OCI-LY3 (cell line): ENCODE measurements at regions not wholly inside any gene's neighbourhood (a gene's known extent, or its start where the extent isn't known, plus 50 kb on each side); places are given as distances from the start of the nearest gene placed in this dataset.

Source experiments
- EZH2phosphoT487 ChIP-seq: fragments of 200-600 bp; shearing (Covaris generic); IDR thresholded peaks from 2 replicates; pipeline ENCODE4 v1.6.1; 2018; ENCODE audit warnings: antibody characterized with exemption, mixed run types, low read depth
- TF ChIP-seq, protein P1 (sequence below): fragments of 200-600, 300-600 bp; sonication (generic); IDR thresholded peaks from 2 replicates; pipeline ENCODE4 v1.5.1; 2014; ENCODE audit warnings: antibody characterized with exemption, low read length, low read depth

DNA sequence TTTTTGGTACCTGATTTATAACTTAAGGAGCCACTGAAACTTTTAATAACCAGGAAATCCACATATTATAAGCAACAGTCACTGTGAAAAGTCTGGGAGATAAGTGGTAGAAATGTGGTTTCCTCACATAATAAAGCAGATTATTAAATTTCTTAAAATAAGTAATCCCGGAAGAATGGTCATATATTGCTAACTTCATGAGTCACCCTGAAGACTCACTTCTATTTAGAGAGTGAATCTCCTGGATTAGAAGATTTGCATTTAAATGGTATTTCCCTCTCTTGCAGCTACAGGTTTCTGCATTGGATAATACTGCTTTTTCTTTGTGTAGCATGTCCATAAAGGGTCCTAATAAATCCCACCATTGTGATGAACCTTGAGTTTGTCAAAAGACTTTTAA lies 1286.8 kb upstream of the CDH8 start:
- TF ChIP-seq, protein P1, sequence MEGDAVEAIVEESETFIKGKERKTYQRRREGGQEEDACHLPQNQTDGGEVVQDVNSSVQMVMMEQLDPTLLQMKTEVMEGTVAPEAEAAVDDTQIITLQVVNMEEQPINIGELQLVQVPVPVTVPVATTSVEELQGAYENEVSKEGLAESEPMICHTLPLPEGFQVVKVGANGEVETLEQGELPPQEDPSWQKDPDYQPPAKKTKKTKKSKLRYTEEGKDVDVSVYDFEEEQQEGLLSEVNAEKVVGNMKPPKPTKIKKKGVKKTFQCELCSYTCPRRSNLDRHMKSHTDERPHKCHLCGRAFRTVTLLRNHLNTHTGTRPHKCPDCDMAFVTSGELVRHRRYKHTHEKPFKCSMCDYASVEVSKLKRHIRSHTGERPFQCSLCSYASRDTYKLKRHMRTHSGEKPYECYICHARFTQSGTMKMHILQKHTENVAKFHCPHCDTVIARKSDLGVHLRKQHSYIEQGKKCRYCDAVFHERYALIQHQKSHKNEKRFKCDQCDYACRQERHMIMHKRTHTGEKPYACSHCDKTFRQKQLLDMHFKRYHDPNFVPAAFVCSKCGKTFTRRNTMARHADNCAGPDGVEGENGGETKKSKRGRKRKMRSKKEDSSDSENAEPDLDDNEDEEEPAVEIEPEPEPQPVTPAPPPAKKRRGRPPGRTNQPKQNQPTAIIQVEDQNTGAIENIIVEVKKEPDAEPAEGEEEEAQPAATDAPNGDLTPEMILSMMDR = no peak
- TF ChIP-seq EZH2phosphoT487 = no peak
